ENCODE measurements at regions not wholly inside any gene's neighbourhood (a gene's known extent, or its start where the extent isn't known, plus 50 kb on each side); places are given as distances from the start of the nearest gene placed in this dataset.

DNA sequence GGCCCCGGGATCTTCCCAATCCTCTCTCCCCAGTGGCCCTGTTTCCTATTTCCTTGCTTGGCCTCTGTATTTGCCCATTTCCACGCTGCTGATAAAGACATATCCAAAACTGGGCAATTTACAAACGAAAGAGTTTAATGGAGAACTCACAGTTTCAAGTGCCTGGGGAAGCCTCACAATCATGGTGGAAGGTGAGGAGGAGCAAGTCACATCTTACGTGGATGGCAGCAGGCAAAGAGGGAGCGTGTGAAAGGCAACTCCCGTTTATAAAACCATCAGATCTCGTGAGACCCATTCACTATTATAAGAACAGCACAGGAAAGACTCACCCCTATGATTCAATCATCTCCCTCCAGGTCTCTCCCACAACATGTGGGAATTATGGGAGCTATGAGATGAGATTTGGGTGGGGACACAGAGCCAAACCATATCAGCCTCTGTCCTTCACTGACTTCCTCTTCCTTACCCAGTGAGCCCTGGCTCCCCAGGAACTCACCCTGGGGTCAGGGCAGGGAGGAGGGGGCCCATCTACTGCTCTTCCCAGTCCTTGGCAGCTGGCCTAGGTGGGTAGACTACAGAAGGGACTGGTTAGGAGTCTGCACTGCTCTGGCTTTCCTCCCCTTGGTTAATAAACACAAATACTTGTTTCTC is 105.8 kb upstream of the MYCN start:
- Mint-ChIP-seq H3K9me3 (peaks cover 43% of the 10 kb centered on the region), H3K4me1 (ENCODE audit: low read depth) (no peaks in the 10 kb centered on the region), H3K27ac (no peak overlapping the region), H3K27me3 (ENCODE audit: insufficient read depth) (no peaks in the 10 kb centered on the region), H3K4me3 (no peak overlapping the region), H3K36me3 (ENCODE audit: low read depth) (no peaks in the 10 kb centered on the region)
- TF ChIP-seq, protein P1, sequence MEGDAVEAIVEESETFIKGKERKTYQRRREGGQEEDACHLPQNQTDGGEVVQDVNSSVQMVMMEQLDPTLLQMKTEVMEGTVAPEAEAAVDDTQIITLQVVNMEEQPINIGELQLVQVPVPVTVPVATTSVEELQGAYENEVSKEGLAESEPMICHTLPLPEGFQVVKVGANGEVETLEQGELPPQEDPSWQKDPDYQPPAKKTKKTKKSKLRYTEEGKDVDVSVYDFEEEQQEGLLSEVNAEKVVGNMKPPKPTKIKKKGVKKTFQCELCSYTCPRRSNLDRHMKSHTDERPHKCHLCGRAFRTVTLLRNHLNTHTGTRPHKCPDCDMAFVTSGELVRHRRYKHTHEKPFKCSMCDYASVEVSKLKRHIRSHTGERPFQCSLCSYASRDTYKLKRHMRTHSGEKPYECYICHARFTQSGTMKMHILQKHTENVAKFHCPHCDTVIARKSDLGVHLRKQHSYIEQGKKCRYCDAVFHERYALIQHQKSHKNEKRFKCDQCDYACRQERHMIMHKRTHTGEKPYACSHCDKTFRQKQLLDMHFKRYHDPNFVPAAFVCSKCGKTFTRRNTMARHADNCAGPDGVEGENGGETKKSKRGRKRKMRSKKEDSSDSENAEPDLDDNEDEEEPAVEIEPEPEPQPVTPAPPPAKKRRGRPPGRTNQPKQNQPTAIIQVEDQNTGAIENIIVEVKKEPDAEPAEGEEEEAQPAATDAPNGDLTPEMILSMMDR (IDR thresholded peaks at IDR 0.05) = no peak
- DNase-seq = no peak

GRCh38 chr2:15835991-15836688 is 104.2 kb upstream of the MYCN start:
- TF ChIP-seq, protein P1 (IDR thresholded peaks at IDR 0.05) = no peak
- Mint-ChIP-seq H3K9me3 (peaks cover 43% of the 10 kb centered on the region), H3K4me3 (no peak overlapping the region), H3K27ac (no peak overlapping the region), H3K4me1 (ENCODE audit: low read depth) (no peaks in the 10 kb centered on the region), H3K36me3 (ENCODE audit: low read depth) (no peaks in the 10 kb centered on the region), H3K27me3 (ENCODE audit: insufficient read depth) (no peaks in the 10 kb centered on the region)
- no peak for DNase-seq

DNA sequence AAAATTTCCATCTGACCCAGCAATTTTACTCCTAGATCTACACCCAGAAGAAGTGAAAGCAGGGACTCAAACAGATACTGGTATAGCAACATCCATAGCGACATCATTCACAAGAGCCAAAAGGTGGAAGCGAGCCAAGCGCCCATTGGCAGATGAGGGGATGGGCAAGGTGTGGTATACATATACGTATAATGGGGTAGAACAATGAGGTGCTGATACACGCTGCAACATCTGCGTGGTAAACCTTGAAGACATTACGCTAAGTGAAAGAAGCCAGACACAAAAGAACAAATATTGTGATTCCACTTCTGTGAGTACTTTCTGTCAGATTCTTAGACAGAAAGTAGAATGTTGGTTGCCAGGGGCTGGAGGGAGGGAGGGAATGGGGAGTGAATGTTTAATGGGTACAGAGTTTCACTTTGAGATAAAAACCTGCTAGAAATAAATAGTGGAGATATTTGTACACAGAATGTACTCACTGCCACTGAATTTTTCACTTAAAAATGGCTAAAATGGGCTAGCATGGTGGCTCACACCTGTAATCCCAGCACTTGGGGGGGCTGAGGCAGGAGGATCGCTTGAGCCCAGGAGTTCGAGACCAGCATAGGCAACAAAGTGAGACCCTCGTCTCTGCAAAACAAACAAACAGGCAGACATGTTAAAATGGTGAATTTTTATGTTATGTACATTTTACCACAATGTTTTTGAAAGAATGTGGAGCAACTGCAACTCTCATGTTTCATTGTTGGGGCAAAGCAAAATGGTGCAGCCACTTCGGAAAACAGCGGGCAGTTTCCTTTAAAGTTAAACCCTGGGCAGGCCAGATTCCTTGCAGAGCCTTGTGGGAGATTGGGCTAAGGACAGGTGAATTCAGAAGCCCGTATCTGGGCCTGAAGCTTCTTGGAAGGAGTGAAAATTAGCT is 103.4 kb upstream of the MYCN start:
- H3K27me3 Mint-ChIP-seq (ENCODE audit: insufficient read depth) = 0 out of 2 replicates have a peak, but pooled peaks cover under 1% of the 10 kb centered on the region
- no peak for DNase-seq

GRCh38 chr2:15838481-15839090 is 101.8 kb upstream of the MYCN start:
- Mint-ChIP-seq H3K9me3 (peaks cover 45% of the 10 kb centered on the region), H3K27ac (no peak overlapping the region), H3K4me1 (ENCODE audit: low read depth) (no peaks in the 10 kb centered on the region), H3K4me3 (no peak overlapping the region), H3K27me3 (ENCODE audit: insufficient read depth) (peaks cover 2% of the 10 kb centered on the region; the same call in 1 of the 2 replicates), H3K36me3 (ENCODE audit: low read depth) (no peaks in the 10 kb centered on the region; the same call in 1 of the 2 replicates)
- TF ChIP-seq, protein P1 (IDR thresholded peaks at IDR 0.05) = no peak
- no peak for DNase-seq

More for the DNA sequence above, 103.4 kb upstream of the MYCN start:
- TF ChIP-seq, protein P1 (IDR thresholded peaks at IDR 0.05) = no peak
- no peaks in the 10 kb centered on the region for H3K4me1 Mint-ChIP-seq (ENCODE audit: low read depth)
- peaks cover 46% of the 10 kb centered on the region for H3K9me3 Mint-ChIP-seq
- H3K27ac Mint-ChIP-seq = no peak overlapping the region
- H3K4me3 Mint-ChIP-seq = no peak overlapping the region
- no peaks in the 10 kb centered on the region; the same call in 1 of the 2 replicates for H3K36me3 Mint-ChIP-seq (ENCODE audit: low read depth)
